OCI-LY7 (cell line): ENCODE measurements at regions not wholly inside any gene's neighbourhood (a gene's known extent, or its start where the extent isn't known, plus 50 kb on each side); places are given as distances from the start of the nearest gene placed in this dataset.

Experiments
- CTCF ChIP-seq: fragments of 200-600 bp; sonication (generic); conservative IDR thresholded peaks from 2 replicates; pipeline ENCODE4 v1.5.1; 2014; ENCODE audit warnings: mild to moderate bottlenecking, antibody characterized with exemption, low read length, moderate library complexity, mixed read lengths
- EZH2phosphoT487 ChIP-seq: fragments of 200-600 bp; sonication (generic); IDR thresholded peaks from 2 replicates; pipeline ENCODE4 v1.6.1; 2018; ENCODE audit warnings: low read depth, borderline replicate concordance, mild to moderate bottlenecking, mixed run types, antibody characterized with exemption, low read length, moderate library complexity, mixed read lengths

- no peak for TF ChIP-seq CTCF
- no peak for TF ChIP-seq EZH2phosphoT487
Observed at GRCh38 chr2:16202266-16203020, 262.1 kb downstream of the MYCN start.
